Stimulated activated CD4-positive, alpha-beta T cell treated with anti-CD3 and anti-CD28 coated beads, Interleukin-15, amount 100 ng/mL, for 24 hours (primary cell): ENCODE measurements at regions not wholly inside any gene's neighbourhood (a gene's known extent, or its start where the extent isn't known, plus 50 kb on each side); places are given as distances from the start of the nearest gene placed in this dataset.
A peak's percentile ranks its signal among the peaks of the same experiment; 100 is the strongest.

ENCODE experiments used
- DNase-seq: peaks from one replicate; pipeline ENCODE4 v3.0.0-alpha.2; 2020

DNA sequence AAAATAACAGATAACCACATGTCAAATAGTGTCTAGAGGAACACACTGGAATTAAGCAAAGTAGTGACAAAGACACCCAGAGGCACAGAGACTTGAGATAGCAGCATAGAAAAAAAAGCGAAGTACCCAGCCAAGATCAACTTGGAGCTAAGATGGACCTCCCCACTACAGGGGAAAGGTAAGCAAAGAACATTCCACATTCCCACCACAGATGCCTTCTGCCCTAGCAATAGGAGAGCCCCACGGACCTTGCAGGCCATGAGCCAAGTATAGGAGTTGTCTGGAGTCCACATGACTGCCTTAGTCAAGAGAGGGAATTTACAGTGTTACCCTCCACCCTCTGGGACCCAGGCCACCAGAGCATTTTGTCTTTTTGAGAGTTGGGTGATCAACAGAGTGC, 110.7 kb upstream of the SPRY2 start:
- no peak for DNase-seq

DNA sequence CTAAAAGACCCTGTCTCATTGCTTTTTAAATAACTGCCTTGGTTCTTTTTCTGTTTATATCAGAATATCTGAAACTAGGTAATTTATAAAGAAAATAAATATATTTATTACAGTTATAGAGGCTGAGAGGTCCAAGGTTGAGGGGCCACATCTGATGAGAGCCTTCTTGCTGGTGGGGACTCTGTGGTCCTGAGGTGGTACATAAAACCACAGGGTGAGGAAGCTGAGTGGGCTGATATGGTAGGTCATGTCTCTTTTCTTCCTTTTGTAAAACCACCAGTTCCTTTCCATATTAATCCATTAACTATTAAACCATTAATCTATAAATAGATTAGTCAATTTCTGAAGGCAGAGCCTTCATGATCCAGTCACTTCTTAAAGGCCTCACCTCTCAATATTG, 109.5 kb upstream of the SPRY2 start:
- no peak for DNase-seq

DNA sequence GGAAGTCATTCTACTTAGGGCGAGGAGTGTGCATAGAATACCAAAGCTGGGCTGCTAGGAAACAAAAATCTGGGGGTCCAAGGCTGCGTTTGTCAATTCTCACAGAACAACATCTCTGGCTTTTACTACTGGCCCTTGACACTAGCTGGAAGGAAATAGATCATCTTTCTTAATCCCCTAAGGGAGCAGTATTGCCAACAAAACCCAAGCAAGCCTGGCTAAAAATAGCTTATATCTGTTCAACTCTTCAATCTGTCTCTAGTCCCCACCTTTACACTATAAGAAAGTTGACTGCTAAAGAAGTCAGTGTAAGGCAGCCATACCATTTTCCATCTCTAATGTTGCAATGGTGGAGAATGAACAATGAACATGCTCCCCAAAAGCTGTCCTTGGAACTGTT, 107.8 kb upstream of the SPRY2 start:
- DNase-seq: no peak

DNA sequence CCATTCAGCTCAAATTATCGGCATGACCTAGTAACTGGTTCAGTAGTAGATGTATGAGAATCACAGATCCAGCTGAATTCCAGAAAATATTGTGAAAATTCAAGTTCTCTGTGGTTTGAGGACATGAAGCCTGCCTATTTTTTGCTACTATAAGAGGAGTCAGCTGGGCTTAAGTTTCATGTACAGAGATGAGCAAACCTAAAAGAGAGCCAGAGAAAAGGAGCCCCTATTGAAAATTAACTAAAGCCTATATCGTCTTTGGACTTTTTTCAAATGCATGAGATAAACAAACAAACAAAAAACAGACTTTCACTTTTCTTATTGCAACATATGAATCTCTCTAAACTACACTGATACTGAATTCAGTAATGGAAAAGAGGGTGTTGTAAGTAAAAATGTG, 106.8 kb upstream of the SPRY2 start:
- no peak for DNase-seq

DNA sequence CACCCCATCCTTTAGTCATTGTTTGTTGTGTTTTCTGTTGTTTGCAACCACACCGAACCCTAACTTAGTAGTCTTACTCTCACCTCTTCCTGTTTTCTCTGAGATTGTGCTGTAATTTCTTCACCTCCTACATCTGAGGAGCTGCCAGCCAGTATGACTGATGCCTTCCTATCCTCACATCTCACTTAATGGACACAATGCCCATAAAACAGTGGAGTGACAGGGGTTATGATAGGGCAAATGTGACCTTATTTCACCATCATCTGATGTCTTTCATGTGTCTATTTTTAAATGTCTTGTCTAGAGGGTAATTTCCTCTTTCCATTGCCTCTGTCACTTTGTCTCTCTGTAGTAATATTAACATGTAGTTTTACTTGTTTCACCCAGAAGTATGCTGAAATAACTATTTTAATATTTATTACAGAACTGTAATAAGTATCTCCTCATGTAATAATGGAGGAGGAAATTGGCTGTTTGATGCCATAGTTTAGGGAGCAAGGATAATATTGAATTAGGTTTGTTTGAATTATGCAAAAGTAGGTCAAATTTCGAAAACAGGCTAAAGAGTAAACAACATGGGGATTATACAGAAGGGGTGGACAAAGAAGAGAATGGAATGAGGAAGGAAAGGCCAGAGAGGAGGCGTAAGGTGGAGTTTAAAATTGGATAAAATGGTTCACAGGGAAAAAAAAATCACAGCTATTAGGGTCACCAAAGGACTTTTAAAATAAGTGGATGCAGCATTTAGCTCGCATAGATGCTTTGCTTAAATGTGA, 103.5 kb upstream of the SPRY2 start:
- no peak for DNase-seq

DNA sequence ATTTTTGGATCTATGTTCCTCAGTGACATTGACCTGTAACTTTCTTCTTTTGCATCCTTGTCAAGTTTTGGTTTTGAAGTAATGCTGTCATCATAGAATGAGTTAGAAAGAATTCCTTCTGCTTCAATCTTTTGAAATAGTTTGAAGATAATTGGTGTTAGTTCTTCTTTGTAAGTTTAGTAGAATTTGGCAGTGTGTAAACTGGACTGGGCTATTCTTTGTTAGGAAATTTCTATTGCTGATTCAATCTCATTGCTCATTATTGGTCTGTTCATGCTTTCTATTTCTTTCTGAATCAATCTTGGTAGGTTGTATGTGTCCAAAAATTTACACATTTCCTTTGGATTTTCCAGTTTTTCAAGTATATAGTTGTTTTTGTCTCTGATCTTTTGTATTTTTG, 101.7 kb upstream of the SPRY2 start:
- DNase-seq: no peak

DNA sequence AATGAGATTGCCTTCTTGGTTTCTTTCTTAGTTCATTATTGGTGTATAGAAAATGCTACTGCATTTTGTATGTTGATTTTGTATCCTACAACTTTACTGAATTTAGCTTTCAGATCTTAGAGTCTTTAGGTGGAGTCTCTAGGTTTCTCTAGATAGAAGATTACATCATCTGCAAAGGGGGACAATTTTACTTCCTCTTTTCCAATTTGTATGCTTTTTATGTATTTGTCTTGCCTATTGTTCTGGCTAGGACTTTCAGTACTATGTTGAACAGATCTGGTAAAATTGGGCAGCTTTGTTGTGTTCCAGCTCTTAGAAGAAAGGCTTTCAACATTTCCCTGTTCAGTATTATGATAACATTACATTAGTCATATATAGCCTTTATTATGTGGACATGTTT, 101.0 kb upstream of the SPRY2 start:
- no peak for DNase-seq

DNA sequence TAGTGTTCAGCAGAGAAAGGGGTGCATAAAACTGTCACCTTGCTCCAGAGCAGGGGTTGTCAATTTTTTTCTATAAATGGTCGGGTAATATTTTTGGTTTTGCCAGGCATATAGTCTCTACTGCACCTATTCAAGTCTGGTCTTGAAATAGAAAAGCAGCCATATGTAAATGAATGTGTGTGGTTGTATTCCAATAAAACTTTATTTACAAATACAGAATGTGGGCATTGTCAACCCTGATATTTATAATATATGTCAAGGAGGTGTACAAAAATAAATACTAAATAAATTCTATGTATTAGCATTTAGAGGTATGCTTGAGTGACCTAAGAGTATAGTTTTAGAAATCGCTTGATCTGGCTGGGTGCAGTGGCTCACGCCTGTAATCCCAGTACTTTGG, 97.6 kb upstream of the SPRY2 start:
- DNase-seq: no peak

DNA sequence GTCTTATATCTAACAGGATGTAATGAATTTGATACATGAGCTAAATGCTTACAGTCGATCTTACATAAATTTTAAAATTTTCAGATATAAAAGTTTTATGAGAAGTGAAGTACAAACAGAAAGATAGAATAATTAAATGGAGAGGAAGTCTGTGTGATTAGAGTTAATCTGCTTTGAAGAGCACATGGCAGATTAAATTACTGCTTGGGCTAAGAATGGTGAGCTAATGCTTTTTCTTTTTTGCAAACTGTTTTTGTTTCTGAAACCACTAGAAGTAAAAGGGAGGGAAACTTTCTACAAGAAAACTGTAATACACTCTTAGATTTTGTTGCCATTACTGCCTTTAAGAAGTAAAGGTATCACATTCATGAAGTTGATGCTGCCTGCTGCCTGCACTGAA, 96.3 kb upstream of the SPRY2 start:
- no peak for DNase-seq

DNA sequence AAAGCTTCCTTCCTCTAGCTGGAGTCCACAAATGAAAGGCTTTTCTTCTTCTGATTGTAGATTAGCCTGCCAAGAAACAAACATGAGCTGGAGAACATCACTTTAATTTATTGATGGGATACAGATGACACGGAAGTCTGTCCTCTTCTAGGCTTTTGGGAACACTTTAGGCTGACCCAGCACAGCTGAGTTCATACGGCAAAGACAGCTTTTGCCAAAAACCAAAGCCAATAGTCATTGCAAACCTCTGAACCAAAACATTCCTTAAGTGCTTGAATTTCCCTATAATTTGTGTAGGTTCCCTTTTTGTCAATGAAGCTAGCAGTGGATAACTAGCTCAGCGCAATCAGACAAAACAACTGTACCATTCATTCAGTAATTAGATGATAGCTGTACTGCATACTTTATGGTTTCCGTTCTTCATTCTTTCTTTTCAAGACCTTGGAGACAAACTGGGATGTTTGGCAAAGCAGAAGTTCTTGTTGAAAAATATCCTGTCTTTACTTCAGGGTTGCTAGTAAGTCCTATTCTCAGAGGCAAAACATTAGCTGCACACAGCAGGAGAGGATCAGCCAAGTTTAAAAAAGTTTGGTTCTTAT, 95.7 kb upstream of the SPRY2 start:
- DNase-seq: no peak

DNA sequence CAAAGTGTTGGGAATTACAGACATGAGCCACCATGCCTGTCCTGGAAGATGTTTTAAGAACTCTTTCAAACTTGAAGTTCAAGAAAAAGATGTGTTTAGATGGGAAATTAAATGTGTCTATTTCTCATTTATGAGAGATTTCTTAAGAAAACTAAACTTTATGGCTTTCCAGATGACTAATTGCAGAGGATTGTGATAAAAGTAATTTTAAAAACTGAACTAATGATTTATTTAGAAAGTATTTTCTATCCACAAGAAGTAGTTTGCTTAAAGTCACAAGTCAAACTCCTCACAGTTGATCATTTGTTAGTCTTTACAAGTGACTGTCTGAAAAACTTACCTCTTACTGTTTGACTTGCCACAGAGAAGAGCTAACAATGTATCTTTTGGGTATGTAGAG, 89.6 kb upstream of the SPRY2 start:
- no peak for DNase-seq

DNA sequence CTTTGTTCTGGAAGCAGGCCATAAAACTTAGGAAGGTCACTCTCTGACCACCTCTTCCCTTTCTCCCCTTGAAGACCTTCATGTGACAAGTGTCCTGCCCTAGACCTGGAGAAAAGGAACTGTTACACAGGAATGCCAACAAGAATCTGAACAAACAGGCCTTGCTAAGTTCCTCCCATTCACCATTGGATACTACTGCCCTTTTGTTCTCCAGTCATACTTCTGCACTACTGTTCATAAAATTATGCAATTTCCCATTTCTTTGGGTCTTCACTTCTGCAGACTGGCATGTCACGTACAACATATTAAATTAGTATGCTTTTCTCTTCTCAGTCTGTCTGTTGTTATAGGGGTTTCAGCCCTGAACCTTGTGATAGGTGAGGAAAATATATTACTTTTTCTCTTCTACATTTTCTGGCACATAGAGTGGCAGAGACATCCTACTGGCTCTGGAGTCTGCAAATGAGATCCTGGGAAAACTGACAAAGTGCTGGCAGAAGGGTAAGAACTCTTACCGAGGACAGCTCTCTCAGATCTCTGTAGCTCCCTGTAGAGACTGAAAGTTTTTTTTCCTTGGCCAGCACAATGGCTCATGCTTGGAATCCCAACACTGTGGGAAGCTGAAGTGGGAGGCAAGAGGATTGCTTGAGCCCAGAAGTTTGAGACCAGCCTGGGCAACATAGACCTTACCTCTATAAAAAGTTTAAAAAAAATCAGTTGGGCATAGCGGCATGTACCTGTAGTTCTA, 87.6 kb upstream of the SPRY2 start:
- no peak for DNase-seq

DNA sequence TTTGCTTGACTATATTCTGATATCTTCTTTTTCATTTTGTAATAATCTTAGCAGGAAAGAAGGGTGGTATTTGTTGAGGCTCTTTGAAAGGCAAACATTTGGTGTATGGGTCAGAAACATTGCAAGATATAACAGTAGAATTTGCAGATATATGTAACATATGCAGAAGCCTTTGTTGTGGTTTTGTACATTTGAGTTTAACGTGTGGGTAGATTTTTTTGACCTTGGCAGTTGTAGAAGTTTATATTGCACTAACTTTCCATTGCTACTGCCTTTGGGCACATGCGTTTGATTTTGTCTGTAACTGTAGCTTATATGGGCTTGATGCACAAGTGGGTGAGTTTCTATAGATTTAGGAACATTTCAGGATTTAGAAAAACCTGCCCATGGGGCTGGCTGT, 78.5 kb upstream of the SPRY2 start:
- DNase-seq: no peak

DNA sequence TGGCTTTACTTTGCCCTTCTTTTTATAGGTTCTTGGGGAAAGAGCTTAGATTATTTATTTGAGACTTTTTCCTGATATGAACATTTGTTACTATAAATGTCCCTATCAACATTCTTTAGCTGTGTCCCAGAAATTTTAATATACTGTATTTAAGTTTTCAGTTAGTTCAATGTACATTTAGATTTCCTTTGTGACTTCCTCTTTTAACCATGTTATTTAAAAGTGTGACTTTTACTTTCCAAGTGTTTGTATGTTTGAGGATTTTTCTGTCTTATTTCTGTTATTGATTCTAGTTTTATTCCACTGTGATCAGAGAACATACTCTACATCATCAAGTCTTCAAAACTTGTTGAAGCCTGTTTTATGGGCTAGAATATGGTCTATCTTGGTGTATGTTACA, 72.7 kb upstream of the SPRY2 start:
- DNase-seq: no peak

DNA sequence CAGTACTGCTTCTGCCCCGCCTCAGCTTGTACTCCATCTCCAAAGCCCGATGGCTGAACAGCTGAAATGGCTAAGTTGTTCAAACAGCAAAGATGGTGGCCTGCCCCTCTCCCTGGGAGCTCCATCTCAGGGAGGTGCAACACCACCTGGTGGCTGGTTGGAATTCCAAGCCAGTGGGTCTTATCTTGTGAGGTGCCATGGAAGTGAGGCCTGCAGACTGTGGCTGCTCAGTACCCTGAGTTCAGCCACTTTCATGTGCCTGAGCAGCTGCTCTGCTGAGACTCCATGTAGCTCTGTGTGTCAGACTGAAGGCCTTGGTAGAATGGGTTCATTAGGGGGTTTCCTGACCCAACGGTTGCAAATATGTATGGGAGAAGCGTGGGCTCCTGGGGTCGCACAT, 67.3 kb upstream of the SPRY2 start:
- peak; percentile 10 for DNase-seq

DNA sequence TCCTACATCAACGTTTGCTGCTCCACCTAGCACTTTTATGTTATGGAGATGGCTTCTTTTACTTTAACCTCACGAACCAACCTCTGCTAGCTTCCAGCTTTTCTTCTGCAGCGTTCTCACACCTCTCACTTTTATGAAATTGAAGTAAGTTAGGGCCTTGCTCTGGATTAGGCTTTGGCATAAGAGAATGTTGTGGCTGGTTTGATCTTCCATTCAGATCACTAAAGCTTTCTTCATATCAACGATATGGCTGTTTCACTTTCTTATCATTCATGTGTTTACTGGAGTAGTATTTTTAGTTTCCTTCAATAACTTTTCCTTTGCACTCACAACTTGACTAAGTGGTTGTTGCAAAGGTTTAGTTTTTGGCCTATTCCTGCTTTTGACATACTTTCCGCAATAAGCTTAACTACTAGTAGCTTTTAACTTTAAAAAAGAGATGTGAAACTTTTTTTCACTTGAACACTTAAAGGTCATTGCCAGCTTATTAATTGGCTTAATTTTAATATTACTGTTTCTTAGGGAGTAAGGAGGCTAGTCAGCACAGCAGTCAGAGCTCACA, 60.0 kb upstream of the SPRY2 start:
- DNase-seq: no peak

DNA sequence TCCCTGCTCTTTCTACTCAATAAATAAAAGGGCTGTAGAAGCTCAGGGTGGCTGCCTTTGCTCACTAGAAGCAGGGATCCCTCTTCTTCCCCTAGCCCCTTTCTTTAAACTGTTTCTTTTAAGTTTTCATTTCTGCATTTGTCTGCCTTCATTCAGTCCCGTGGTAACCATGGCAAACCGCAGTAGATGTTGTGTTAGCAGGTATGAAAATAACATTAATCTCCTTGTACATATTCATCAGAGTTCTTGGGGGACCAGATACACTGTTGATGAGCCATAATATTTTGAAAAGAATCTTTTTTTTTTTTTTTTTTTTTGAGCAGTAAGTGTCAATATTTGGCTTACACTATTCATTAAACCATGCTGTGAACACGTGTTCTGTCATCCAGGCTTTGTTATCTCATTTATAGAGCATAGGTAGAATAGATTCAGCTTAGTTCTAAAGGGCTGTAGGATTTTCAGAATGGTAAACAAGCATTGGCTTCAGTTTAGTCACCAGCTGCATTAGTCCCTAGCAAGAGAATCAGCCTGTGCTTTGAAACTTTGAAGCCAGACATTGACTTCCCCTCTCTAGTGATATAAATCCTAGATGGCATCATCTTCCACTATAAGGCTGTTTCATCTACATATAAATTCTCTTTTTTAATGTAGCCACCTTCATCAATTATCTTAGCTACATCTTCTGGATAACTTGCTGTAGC, 59.4 kb upstream of the SPRY2 start:
- DNase-seq: no peak

DNA sequence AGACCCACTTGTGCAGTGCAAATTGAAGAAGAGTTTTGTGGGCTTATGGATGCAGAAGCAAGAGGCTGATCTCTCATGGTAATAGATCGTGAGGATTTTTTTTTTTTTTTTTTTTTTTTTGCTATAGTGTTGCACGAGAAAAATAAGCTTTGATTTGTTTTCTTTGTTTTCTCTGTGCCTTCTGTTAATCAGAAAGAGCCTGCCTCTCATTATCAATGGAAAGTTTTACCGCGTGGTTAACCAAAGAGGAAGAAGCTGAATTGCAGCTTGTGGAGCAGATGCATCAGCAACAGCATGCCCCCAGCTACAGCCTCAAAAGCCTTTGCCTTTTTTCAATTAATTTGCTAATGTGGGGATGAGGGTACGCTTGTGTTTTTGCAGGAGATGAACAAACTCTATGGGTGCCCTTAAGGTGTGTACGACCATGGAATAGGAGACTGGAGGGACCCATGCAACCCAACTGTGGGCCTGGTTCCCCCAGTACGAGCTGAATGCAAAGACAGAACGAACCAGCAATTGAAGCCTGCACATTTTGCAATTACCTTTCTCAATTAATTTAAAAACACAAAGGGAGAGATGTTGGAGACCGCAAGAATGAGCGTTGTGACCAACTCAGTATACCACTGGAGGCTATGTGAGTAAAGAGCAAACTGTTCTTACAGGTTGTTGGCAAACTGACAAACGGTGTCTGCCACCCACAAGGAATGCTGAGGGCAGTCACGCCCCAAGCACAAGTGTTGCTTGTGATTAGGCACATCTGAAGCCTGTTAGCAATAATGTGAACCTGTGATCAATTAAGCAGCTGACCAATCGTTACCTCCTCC, 58.6 kb upstream of the SPRY2 start:
- DNase-seq: peak; percentile 4
